ENCODE measurements at regions not wholly inside any gene's neighbourhood (a gene's known extent, or its start where the extent isn't known, plus 50 kb on each side); places are given as distances from the start of the nearest gene placed in this dataset.
A peak's percentile ranks its signal among the peaks of the same experiment; 100 is the strongest.

DNA sequence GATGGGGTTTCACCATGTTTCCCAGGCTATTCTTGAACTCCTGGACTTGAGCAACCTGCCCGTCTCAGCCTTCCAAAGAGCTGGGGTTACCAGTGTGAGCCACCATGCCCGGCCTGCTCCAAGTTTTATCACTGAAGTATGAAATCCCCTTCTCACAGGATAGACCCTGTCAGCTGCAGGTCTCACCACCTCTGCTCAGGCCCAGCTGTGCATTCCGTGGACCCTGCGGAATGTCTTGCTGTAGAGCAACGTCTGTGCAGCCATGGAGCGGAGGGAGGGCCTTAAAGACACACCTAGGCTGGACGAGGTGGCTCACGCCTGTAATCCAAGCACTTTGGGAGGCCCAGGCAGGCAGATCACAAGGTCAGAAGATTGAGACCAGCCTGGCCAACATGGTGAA, 625.4 kb downstream of the BRD1 start:
- Histone ChIP-seq H3K36me3 (no peaks in the 10 kb centered on the region), H3K9me3 (no peaks in the 10 kb centered on the region), H3K4me1 (no peaks in the 10 kb centered on the region), H3K27me3 (replicated peaks in 1 of 7) (peaks cover 0 to 44% (median 0%) of the 10 kb centered on the region in 7 donors), H3K27ac (no peak overlapping the region), H3K4me3 (no peak overlapping the region)
- peak; percentile 54 for DNase-seq
- intact Hi-C loops (cut with DNase I; ENCODE audit: low total_unique reads) = no loop called here
- 71 to 94% (median 81%) methylated on average over 7 to 8 of the region's 8 CpGs for WGBS, 5 donors
- TF ChIP-seq, protein P1, sequence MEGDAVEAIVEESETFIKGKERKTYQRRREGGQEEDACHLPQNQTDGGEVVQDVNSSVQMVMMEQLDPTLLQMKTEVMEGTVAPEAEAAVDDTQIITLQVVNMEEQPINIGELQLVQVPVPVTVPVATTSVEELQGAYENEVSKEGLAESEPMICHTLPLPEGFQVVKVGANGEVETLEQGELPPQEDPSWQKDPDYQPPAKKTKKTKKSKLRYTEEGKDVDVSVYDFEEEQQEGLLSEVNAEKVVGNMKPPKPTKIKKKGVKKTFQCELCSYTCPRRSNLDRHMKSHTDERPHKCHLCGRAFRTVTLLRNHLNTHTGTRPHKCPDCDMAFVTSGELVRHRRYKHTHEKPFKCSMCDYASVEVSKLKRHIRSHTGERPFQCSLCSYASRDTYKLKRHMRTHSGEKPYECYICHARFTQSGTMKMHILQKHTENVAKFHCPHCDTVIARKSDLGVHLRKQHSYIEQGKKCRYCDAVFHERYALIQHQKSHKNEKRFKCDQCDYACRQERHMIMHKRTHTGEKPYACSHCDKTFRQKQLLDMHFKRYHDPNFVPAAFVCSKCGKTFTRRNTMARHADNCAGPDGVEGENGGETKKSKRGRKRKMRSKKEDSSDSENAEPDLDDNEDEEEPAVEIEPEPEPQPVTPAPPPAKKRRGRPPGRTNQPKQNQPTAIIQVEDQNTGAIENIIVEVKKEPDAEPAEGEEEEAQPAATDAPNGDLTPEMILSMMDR (IDR thresholded peaks at IDR 0.05 in 8 of 11, conservative IDR thresholded peaks at IDR 0.05 in 3 of 11) = no peak

DNA sequence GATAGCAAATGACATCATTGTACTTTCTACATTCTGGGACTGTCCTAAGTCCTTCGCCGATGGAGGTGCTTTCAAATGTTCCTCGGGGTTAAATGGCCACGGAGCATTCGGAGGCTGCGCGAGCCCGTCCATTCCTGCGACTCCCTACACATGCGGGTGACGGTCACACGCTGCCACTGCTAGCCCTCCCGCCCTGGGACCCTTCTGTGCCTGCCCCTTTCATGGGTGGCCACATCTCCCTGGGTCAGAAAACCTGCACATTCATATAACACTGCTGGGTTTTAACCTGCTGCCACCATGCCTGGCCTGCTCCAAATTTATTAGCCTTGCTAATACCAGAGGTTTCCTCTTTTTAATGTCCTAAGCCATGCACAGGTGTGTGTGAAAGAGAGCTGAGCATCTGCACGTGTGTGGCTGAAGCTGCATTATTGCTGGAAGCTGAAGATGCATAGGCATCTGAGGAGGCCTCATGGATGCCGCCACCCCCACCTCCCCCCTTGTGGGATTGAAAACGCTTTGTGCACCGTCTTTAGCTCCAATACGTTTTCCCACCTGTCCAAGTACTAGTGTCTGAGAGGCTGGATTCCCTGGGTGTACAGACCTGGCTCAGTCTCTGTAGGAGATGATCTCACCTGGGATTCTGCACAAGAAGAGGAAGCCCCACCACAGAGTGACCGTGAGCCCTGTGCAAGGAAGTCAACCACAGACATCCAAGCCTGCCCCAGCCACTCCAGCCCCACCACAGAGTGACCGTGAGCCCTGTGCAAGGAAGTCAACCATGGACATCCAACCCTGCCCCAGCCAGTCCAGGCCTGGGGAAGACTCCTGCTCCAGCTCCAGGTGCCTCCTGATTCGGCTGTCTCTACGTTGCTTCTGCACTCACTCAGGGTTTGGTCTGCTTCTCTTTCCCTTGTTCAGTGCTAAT, 626.4 kb downstream of the BRD1 start:
- no peak for TF ChIP-seq POLR2AphosphoS5 (IDR thresholded peaks at IDR 0.05)
- TF ChIP-seq, protein P1 (IDR thresholded peaks at IDR 0.05 in 8 of 11, conservative IDR thresholded peaks at IDR 0.05 in 3 of 11) = no peak
- TF ChIP-seq POLR2A (IDR thresholded peaks at IDR 0.05) = no peak
- Histone ChIP-seq H3K9me3 (no peaks in the 10 kb centered on the region), H3K27ac (no peak overlapping the region), H3K27me3 (replicated peaks in 1 of 7) (peaks cover 0 to 48% (median 0%) of the 10 kb centered on the region in 7 donors), H3K4me3 (no peak overlapping the region), H3K36me3 (no peaks in the 10 kb centered on the region), H3K4me1 (no peaks in the 10 kb centered on the region)
- DNase-seq = peak; percentile 56
- intact Hi-C loops (cut with DNase I; ENCODE audit: low total_unique reads) = no loop called here
- WGBS, 5 donors = 81 to 88% (median 83%) methylated on average over 21 to 22 of the region's 22 CpGs

DNA sequence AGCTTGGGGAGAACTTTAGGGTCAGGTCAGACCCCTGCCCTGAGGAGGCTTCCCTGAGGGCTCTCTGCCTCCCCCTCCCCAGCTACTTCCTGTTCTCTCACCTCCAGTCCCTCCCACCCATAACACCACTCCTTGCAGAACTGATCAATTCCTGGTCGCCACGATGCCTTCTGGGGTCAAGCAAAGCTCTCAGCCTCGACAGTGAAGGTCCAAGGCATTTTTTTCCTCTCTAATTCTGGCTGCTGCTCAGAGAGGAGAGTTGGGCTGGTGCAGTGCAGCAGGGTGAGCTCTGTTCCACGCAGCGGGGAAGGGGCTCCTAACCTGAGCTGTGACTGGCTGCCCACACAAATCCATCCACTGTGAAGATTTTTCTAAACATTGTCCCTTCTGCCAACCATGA, 628.4 kb downstream of the BRD1 start:
- peak; percentile 30 for DNase-seq
- peaks cover 0 to 51% (median 0%) of the 10 kb centered on the region in 7 donors for H3K27me3 ChIP-seq (replicated peaks in 1 of 7)
- no peaks in the 10 kb centered on the region for H3K4me1 ChIP-seq
- H3K9me3 ChIP-seq = no peaks in the 10 kb centered on the region
- TF ChIP-seq POLR2AphosphoS5 (IDR thresholded peaks at IDR 0.05) (no peak), POLR2A (IDR thresholded peaks at IDR 0.05) (no peak)
- TF ChIP-seq, protein P1 (IDR thresholded peaks at IDR 0.05 in 8 of 11, conservative IDR thresholded peaks at IDR 0.05 in 3 of 11) = no peak
- intact Hi-C loops (cut with DNase I; ENCODE audit: low total_unique reads) = no loop called here
- no peak overlapping the region for H3K27ac ChIP-seq
- H3K36me3 ChIP-seq = no peaks in the 10 kb centered on the region
- no peak overlapping the region for H3K4me3 ChIP-seq
- WGBS, 5 donors = 70 to 84% (median 78%) methylated on average over 5 of the region's 5 CpGs

DNA sequence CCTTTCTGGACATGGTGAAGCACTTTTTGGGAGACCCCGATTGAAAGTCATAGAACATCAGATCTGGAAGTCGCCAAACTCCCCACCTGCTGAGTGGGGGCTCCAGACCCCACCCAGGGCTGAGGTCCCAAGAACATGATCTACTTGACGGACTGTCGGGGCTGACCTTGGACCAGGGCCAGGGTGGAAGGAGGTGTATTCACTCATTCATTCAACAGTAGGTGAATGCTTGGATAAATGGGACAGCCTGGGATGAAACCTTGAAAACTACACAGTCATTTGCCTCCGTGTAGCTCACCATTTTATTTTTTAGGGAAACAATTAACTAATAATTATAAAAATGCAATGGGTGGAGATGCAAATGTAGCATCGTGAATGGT, 629.0 kb downstream of the BRD1 start:
- WGBS, 5 donors = 78 to 87% (median 84%) methylated on average over 6 of the region's 6 CpGs
- no peak for TF ChIP-seq POLR2A (IDR thresholded peaks at IDR 0.05)
- no peak for TF ChIP-seq POLR2AphosphoS5 (IDR thresholded peaks at IDR 0.05)
- TF ChIP-seq, protein P1 (IDR thresholded peaks at IDR 0.05 in 8 of 11, conservative IDR thresholded peaks at IDR 0.05 in 3 of 11) = no peak
- intact Hi-C loops (cut with DNase I; ENCODE audit: low total_unique reads) = no loop called here
- Histone ChIP-seq H3K27me3 (replicated peaks in 1 of 7) (peaks cover 0 to 51% (median 0%) of the 10 kb centered on the region in 7 donors), H3K27ac (no peak overlapping the region), H3K4me3 (no peak overlapping the region), H3K9me3 (no peaks in the 10 kb centered on the region), H3K36me3 (no peaks in the 10 kb centered on the region), H3K4me1 (no peaks in the 10 kb centered on the region)
- no peak for DNase-seq

Measured in spleen (tissue), 11 donors.